ENCODE measurements at regions not wholly inside any gene's neighbourhood (a gene's known extent, or its start where the extent isn't known, plus 50 kb on each side); places are given as distances from the start of the nearest gene placed in this dataset.

GRCh38 chr10:83165265-83165664, 974.0 kb upstream of the GHITM start:
- no peak overlapping the region for H3K4me3 ChIP-seq (ENCODE audit: low read depth, low read length)
- H3K36me3 ChIP-seq (ENCODE audit: control insufficient read depth, insufficient read depth, low read length) = no peaks in the 10 kb centered on the region
- DNase-seq (ENCODE audit: low read depth) = no peak
- no peak for TF ChIP-seq CTCF (IDR thresholded peaks at IDR 0.05; ENCODE audit: insufficient read depth, low read length, poor library complexity, severe bottlenecking)
- no peaks in the 10 kb centered on the region for H3K27me3 ChIP-seq (ENCODE audit: control insufficient read depth, insufficient read depth, low read length)

GRCh38 chr10:83166344-83166743, 973.0 kb upstream of the GHITM start:
- no peak overlapping the region for H3K4me3 ChIP-seq (ENCODE audit: low read depth, low read length)
- H3K36me3 ChIP-seq (ENCODE audit: control insufficient read depth, insufficient read depth, low read length) = no peaks in the 10 kb centered on the region
- TF ChIP-seq CTCF (IDR thresholded peaks at IDR 0.05; ENCODE audit: insufficient read depth, low read length, poor library complexity, severe bottlenecking) = peak; percentile 37
- H3K27me3 ChIP-seq (ENCODE audit: control insufficient read depth, insufficient read depth, low read length) = no peaks in the 10 kb centered on the region
- no peak for DNase-seq (ENCODE audit: low read depth)

- Histone ChIP-seq H3K27me3 (ENCODE audit: control insufficient read depth, insufficient read depth, low read length) (no peaks in the 10 kb centered on the region), H3K36me3 (ENCODE audit: control insufficient read depth, insufficient read depth, low read length) (no peaks in the 10 kb centered on the region), H3K4me3 (ENCODE audit: low read depth, low read length) (no peak overlapping the region)
- TF ChIP-seq CTCF (IDR thresholded peaks at IDR 0.05; ENCODE audit: insufficient read depth, low read length, poor library complexity, severe bottlenecking) = no peak
- no peak for DNase-seq (ENCODE audit: low read depth)
Observed at GRCh38 chr10:83167081-83167480, 972.2 kb upstream of the GHITM start.

GRCh38 chr10:83176901-83177300, 962.4 kb upstream of the GHITM start:
- no peaks in the 10 kb centered on the region for H3K36me3 ChIP-seq (ENCODE audit: control insufficient read depth, insufficient read depth, low read length)
- TF ChIP-seq CTCF (IDR thresholded peaks at IDR 0.05; ENCODE audit: insufficient read depth, low read length, poor library complexity, severe bottlenecking) = no peak
- H3K27me3 ChIP-seq (ENCODE audit: control insufficient read depth, insufficient read depth, low read length) = no peaks in the 10 kb centered on the region
- no peak overlapping the region for H3K4me3 ChIP-seq (ENCODE audit: low read depth, low read length)
- DNase-seq (ENCODE audit: low read depth) = no peak

GRCh38 chr10:83178526-83178925, 960.8 kb upstream of the GHITM start:
- TF ChIP-seq CTCF (IDR thresholded peaks at IDR 0.05; ENCODE audit: insufficient read depth, low read length, poor library complexity, severe bottlenecking) = no peak
- no peak for DNase-seq (ENCODE audit: low read depth)
- no peaks in the 10 kb centered on the region for H3K36me3 ChIP-seq (ENCODE audit: control insufficient read depth, insufficient read depth, low read length)
- no peaks in the 10 kb centered on the region for H3K27me3 ChIP-seq (ENCODE audit: control insufficient read depth, insufficient read depth, low read length)
- no peak overlapping the region for H3K4me3 ChIP-seq (ENCODE audit: low read depth, low read length)

- Histone ChIP-seq H3K27me3 (ENCODE audit: control insufficient read depth, insufficient read depth, low read length) (no peaks in the 10 kb centered on the region), H3K36me3 (ENCODE audit: control insufficient read depth, insufficient read depth, low read length) (no peaks in the 10 kb centered on the region), H3K4me3 (ENCODE audit: low read depth, low read length) (no peak overlapping the region)
- no peak for TF ChIP-seq CTCF (IDR thresholded peaks at IDR 0.05; ENCODE audit: insufficient read depth, low read length, poor library complexity, severe bottlenecking)
- DNase-seq (ENCODE audit: low read depth) = no peak
Observed at GRCh38 chr10:83179371-83179770, 959.9 kb upstream of the GHITM start.

Data from kidney epithelial cell (primary cell).